HCT116 (cell line): ENCODE measurements at regions not wholly inside any gene's neighbourhood (a gene's known extent, or its start where the extent isn't known, plus 50 kb on each side); places are given as distances from the start of the nearest gene placed in this dataset.

ENCODE experiments used
- ATAC-seq: fragments of 200-7000 bp; cut with Tn5 transposase; 2 replicates; pipeline ENCODE4 v1.9.1; 2020; ENCODE audit warnings: mild to moderate bottlenecking, moderate library complexity
- BruUV-seq: library from RNA; stranded (reverse); fragments of 400-500 nt; replicated peaks from 2 replicates; lab custom pipeline; 2021; lab: Mats Ljungman, UMichigan
- CTCF ChIA-PET: fragments of 300-600 bp; sonication (Branson Sonifier 250); formaldehyde crosslinking; loops from one replicate; lab custom pipeline; 2021; ENCODE audit warnings: antibody characterized with exemption; lab: Charles Lee
- POLR2A ChIA-PET: fragments of 300-600, 350-600 bp; sonication (Branson Sonifier 250); formaldehyde crosslinking; loops from one replicate; lab custom pipeline; 2021; ENCODE audit warnings: antibody characterized with exemption; lab: Charles Lee
- RAD21 ChIA-PET, 2 experiments: fragments of 300-600 bp; sonication (Branson Sonifier 250); formaldehyde crosslinking; loops; one replicate each; lab custom pipeline; 2023; ENCODE audit warnings: low total read pairs in 2 of 2; ENCODE audit not compliant: uncharacterized antibody in 2 of 2, unreplicated experiment in 2 of 2, low non-redundant PET in 1 of 2; lab: Charles Lee
- DNase-seq: peaks from one replicate; pipeline ENCODE4 v3.0.0-alpha.2; 2010; ENCODE audit warnings: low read depth, low spot score
- H2AFZ ChIP-seq: fragments of 200-600 bp; shearing (Covaris generic), sonication (generic); 2 replicates; pipeline ENCODE4 v1.6.1; 2017; ENCODE audit warnings: low read depth, mixed run types, mixed read lengths, antibody characterized with exemption, low read length; ENCODE audit not compliant: poor library complexity, severe bottlenecking
- H3K27ac ChIP-seq: 2 replicates; pipeline ENCODE4 v1.5.1; 2012; ENCODE audit warnings: low read depth, low read length
- H3K27me3 ChIP-seq: fragments of 200-600 bp; sonication (generic); 2 replicates; pipeline ENCODE4 v1.6.1; 2016; ENCODE audit warnings: mixed run types, low read length, mixed read lengths; ENCODE audit not compliant: insufficient read depth
- H3K36me3 ChIP-seq, 2 experiments: fragments of 200-500 bp in 1 of 2; fragments of 200-600 bp in 1 of 2; sonication (Bioruptor generic) in 1 of 2; sonication (generic) in 1 of 2; 2 replicates each; pipeline versions ENCODE4 v1.5.1 to v1.6.1; 2014 to 2016; ENCODE audit warnings: low read length in 2 of 2, inconsistent platforms in 1 of 2, mixed read lengths in 1 of 2, mixed run types in 1 of 2; ENCODE audit not compliant: insufficient read depth in 2 of 2, control insufficient read depth in 1 of 2
- H3K4me1 ChIP-seq, 2 experiments: fragments of 200-600 bp in 1 of 2; sonication (generic) in 1 of 2; 2 replicates each; pipeline versions ENCODE4 v1.5.1 to v1.6.1; 2012 to 2017; ENCODE audit warnings: low read length in 2 of 2, inconsistent platforms in 1 of 2, mild to moderate bottlenecking in 1 of 2, mixed read lengths in 1 of 2, mixed run types in 1 of 2, moderate library complexity in 1 of 2; ENCODE audit not compliant: insufficient read depth in 2 of 2, control insufficient read depth in 1 of 2
- H3K4me2 ChIP-seq: fragments of 200-600 bp; sonication (generic); 2 replicates; pipeline ENCODE4 v1.6.1; 2017; ENCODE audit warnings: mixed run types, low read length, mixed read lengths
- H3K4me3 ChIP-seq, 2 experiments: fragments of 200-600 bp in 1 of 2; sonication (generic) in 1 of 2; replicated peaks in 1 of 2; 2 replicates each; pipeline ENCODE4 v1.5.1; 2011 to 2016; ENCODE audit warnings: low read length in 2 of 2, control low read depth in 1 of 2, low read depth in 1 of 2, mild to moderate bottlenecking in 1 of 2, mixed read lengths in 1 of 2, mixed run types in 1 of 2
- H3K79me2 ChIP-seq: fragments of 200-600 bp; sonication (generic); 2 replicates; pipeline ENCODE4 v1.6.1; 2017; ENCODE audit warnings: mild to moderate bottlenecking, mixed run types, low read length, moderate library complexity, mixed read lengths; ENCODE audit not compliant: insufficient read depth
- H3K9ac ChIP-seq: fragments of 200-600 bp; sonication (generic); 2 replicates; pipeline ENCODE4 v1.6.1; 2016; ENCODE audit warnings: low read length, mixed read lengths
- H3K9me2 ChIP-seq: fragments of 200-600 bp; sonication (generic), shearing (Covaris generic); 2 replicates; pipeline ENCODE4 v1.6.1; 2017; ENCODE audit warnings: mixed run types, mild to moderate bottlenecking, moderate library complexity; ENCODE audit not compliant: insufficient read depth
- H3K9me3 ChIP-seq, 2 experiments: fragments of 200-500 bp in 1 of 2; fragments of 200-600 bp in 1 of 2; sonication (Bioruptor generic) in 1 of 2; sonication (generic) in 1 of 2; 2 replicates each; pipeline ENCODE4 v1.6.1; 2014 to 2017; ENCODE audit warnings: low read length in 2 of 2, mixed read lengths in 2 of 2, inconsistent platforms in 1 of 2, low read depth in 1 of 2, mild to moderate bottlenecking in 1 of 2, mixed run types in 1 of 2, moderate library complexity in 1 of 2; ENCODE audit not compliant: control insufficient read depth in 1 of 2, insufficient read depth in 1 of 2
- H4K20me1 ChIP-seq: fragments of 200-600 bp; sonication (generic), shearing (Covaris generic); 2 replicates; pipeline ENCODE4 v1.6.1; 2017; ENCODE audit warnings: mixed run types, mild to moderate bottlenecking, moderate library complexity; ENCODE audit not compliant: insufficient read depth
- CBX3 ChIP-seq: IDR thresholded peaks from 2 replicates; pipeline ENCODE4 v1.6.1; 2012; ENCODE audit warnings: low read depth
- CEBPB ChIP-seq: IDR thresholded peaks from 2 replicates; pipeline ENCODE4 v1.6.1; 2012; ENCODE audit warnings: low read depth
- FOSL1 ChIP-seq: IDR thresholded peaks from 2 replicates; pipeline ENCODE4 v1.6.1; 2012; ENCODE audit warnings: low read depth
- POLR2AphosphoS5 ChIP-seq: IDR thresholded peaks from 2 replicates; pipeline ENCODE4 v1.6.1; 2011; ENCODE audit warnings: mild to moderate bottlenecking, low read depth, low read length, moderate library complexity
- RAD21 ChIP-seq: IDR thresholded peaks from 2 replicates; pipeline ENCODE4 v1.6.1; 2012; ENCODE audit warnings: low read depth, mild to moderate bottlenecking
- SIN3A ChIP-seq: IDR thresholded peaks from 2 replicates; pipeline ENCODE4 v1.6.1; 2012; ENCODE audit warnings: low read depth
- SP1 ChIP-seq: IDR thresholded peaks from 2 replicates; pipeline ENCODE4 v1.6.1; 2012; ENCODE audit warnings: low read depth
- SRF ChIP-seq: IDR thresholded peaks from 2 replicates; pipeline ENCODE4 v1.6.1; 2012; ENCODE audit warnings: low read depth
- TCF7L2 ChIP-seq: IDR thresholded peaks from 2 replicates; pipeline ENCODE4 v1.7.0; 2011; ENCODE audit warnings: borderline replicate concordance, inconsistent platforms; ENCODE audit not compliant: insufficient read depth, insufficient read length; ENCODE audit errors: extremely low read depth
- ZFX ChIP-seq: fragments of 450-650 bp; IDR thresholded peaks from 2 replicates; pipeline ENCODE4 v1.6.1; 2017
- ZNF274 ChIP-seq: fragments of 200-500 bp; sonication (Bioruptor generic); IDR thresholded peaks from 2 replicates; pipeline ENCODE4 v1.6.1; 2014; ENCODE audit warnings: mild to moderate bottlenecking, low read depth, low read length, inconsistent platforms
- intact Hi-C: fragments of 100-400 bp; cut with micrococcal nuclease; formaldehyde crosslinking; loops from 2 replicates; pipeline ENCODE4 v1.10.0; 2022
- TF ChIP-seq, protein P1 (sequence below): IDR thresholded peaks from 2 replicates; pipeline ENCODE4 v1.6.1; 2012; ENCODE audit warnings: low read depth
- TF ChIP-seq, protein P2 (sequence below): IDR thresholded peaks from 2 replicates; pipeline ENCODE4 v1.6.1; 2012
- TF ChIP-seq, protein P3 (sequence below): IDR thresholded peaks from 2 replicates; pipeline ENCODE4 v1.6.1; 2012

DNA sequence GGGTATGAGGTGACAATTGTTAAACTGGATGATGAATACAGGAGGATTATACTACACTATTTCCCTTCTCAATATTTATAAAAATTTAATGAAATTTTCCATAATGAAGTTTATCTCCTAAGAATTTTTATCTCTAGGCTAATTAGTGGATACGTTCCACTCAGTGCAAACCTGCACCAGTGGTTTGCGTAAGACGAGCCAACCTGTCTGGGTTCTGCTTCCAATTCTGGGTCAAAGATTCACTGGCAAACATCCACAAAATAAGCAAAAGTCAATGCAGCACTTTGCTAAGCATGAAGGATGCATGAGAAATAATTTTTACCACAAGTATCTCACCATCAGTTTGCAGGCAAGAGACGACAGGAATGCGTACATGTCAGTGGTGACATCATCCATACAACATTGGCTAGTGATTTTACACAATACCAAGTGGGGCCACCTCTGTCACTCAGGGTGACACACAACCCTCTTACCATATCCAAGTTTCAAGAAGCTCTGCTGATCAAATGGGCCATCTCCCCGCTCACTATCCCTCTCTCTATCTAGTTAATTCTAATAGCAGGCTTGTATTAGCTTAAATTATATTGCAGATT lies 51.7 kb downstream of the FAM50B start:
- H3K4me3 ChIP-seq: no peak overlapping the region
- TF ChIP-seq RAD21 (no peak), CEBPB (no peak), SIN3A (no peak), ZNF274 (no peak), SP1 (no peak), ZFX (no peak), POLR2AphosphoS5 (no peak), FOSL1 (no peak), TCF7L2 (no peak), SRF (no peak), CBX3 (no peak)
- TF ChIP-seq, protein P1, sequence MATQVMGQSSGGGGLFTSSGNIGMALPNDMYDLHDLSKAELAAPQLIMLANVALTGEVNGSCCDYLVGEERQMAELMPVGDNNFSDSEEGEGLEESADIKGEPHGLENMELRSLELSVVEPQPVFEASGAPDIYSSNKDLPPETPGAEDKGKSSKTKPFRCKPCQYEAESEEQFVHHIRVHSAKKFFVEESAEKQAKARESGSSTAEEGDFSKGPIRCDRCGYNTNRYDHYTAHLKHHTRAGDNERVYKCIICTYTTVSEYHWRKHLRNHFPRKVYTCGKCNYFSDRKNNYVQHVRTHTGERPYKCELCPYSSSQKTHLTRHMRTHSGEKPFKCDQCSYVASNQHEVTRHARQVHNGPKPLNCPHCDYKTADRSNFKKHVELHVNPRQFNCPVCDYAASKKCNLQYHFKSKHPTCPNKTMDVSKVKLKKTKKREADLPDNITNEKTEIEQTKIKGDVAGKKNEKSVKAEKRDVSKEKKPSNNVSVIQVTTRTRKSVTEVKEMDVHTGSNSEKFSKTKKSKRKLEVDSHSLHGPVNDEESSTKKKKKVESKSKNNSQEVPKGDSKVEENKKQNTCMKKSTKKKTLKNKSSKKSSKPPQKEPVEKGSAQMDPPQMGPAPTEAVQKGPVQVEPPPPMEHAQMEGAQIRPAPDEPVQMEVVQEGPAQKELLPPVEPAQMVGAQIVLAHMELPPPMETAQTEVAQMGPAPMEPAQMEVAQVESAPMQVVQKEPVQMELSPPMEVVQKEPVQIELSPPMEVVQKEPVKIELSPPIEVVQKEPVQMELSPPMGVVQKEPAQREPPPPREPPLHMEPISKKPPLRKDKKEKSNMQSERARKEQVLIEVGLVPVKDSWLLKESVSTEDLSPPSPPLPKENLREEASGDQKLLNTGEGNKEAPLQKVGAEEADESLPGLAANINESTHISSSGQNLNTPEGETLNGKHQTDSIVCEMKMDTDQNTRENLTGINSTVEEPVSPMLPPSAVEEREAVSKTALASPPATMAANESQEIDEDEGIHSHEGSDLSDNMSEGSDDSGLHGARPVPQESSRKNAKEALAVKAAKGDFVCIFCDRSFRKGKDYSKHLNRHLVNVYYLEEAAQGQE: no peak
- TF ChIP-seq, protein P2, sequence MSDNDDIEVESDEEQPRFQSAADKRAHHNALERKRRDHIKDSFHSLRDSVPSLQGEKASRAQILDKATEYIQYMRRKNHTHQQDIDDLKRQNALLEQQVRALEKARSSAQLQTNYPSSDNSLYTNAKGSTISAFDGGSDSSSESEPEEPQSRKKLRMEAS: no peak
- TF ChIP-seq, protein P3, sequence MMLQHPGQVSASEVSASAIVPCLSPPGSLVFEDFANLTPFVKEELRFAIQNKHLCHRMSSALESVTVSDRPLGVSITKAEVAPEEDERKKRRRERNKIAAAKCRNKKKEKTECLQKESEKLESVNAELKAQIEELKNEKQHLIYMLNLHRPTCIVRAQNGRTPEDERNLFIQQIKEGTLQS: no peak
- no peaks in the 10 kb centered on the region; a peak in 1 of 4 replicates for H3K4me1 ChIP-seq
- DNase-seq (no peak), ATAC-seq (no peak)
- no peak overlapping the region for H2AFZ ChIP-seq
- H3K9me3 ChIP-seq: no peaks in the 10 kb centered on the region
- no peak overlapping the region for H3K9ac ChIP-seq
- H3K27ac ChIP-seq: no peak overlapping the region
- intact Hi-C loops: no loop called here
- H3K27me3 ChIP-seq: no peaks in the 10 kb centered on the region
- BruUV-seq: no TSS peak
- H3K9me2 ChIP-seq: no peaks in the 10 kb centered on the region
- no peaks in the 10 kb centered on the region for H3K36me3 ChIP-seq
- RAD21 ChIA-PET: no interaction called here
- H3K4me2 ChIP-seq: no peak overlapping the region
- CTCF ChIA-PET: no interaction called here
- no peaks in the 10 kb centered on the region for H4K20me1 ChIP-seq
- H3K79me2 ChIP-seq: no peaks in the 10 kb centered on the region
- POLR2A ChIA-PET: no interaction called here
